HG02870 (cell line): ENCODE measurements at regions not wholly inside any gene's neighbourhood (a gene's known extent, or its start where the extent isn't known, plus 50 kb on each side); places are given as distances from the start of the nearest gene placed in this dataset.
A peak's percentile ranks its signal among the peaks of the same experiment; 100 is the strongest.

Source experiments
- ATAC-seq: cut with Tn5 transposase; IDR thresholded peaks from one replicate; pipeline ENCODE4 v1.9.1; 2021; ENCODE audit warnings: mild to moderate bottlenecking, moderate library complexity; ENCODE audit not compliant: unreplicated experiment

GRCh38 chr12:25712169-25712568 is 159.1 kb upstream of the LMNTD1 start:
- peak; percentile 35 for ATAC-seq

- ATAC-seq: peak; percentile 100
Observed at GRCh38 chr12:25713264-25713663, 160.2 kb upstream of the LMNTD1 start.

GRCh38 chr12:25714198-25714984 is 161.3 kb upstream of the LMNTD1 start:
- no peak for ATAC-seq

GRCh38 chr12:25715102-25715501 is 162.0 kb upstream of the LMNTD1 start:
- ATAC-seq: no peak

GRCh38 chr12:25716842-25717241 is 163.8 kb upstream of the LMNTD1 start:
- ATAC-seq: no peak

- ATAC-seq: no peak
Observed at GRCh38 chr12:25717552-25717951, 164.5 kb upstream of the LMNTD1 start.

GRCh38 chr12:25718081-25718731 is 165.1 kb upstream of the LMNTD1 start:
- ATAC-seq: no peak

GRCh38 chr12:25719505-25719904 is 166.4 kb upstream of the LMNTD1 start:
- no peak for ATAC-seq

GRCh38 chr12:25723336-25723735 is 170.3 kb upstream of the LMNTD1 start:
- no peak for ATAC-seq

- no peak for ATAC-seq
Observed at GRCh38 chr12:25723921-25724491, 170.9 kb upstream of the LMNTD1 start.

- no peak for ATAC-seq
Observed at GRCh38 chr12:25725470-25725869, 172.4 kb upstream of the LMNTD1 start.

- no peak for ATAC-seq
Observed at GRCh38 chr12:25725931-25726330, 172.8 kb upstream of the LMNTD1 start.

- no peak for ATAC-seq
Observed at GRCh38 chr12:25728056-25728595, 175.0 kb upstream of the LMNTD1 start.

GRCh38 chr12:25730489-25731349 is 177.6 kb upstream of the LMNTD1 start:
- no peak for ATAC-seq

- no peak for ATAC-seq
Observed at GRCh38 chr12:25733541-25733940, 180.5 kb upstream of the LMNTD1 start.

GRCh38 chr12:25734529-25735180 is 181.6 kb upstream of the LMNTD1 start:
- peak; percentile 74 for ATAC-seq

GRCh38 chr12:25740617-25741016 is 187.5 kb upstream of the LMNTD1 start:
- no peak for ATAC-seq

GRCh38 chr12:25741917-25742316 is 188.8 kb upstream of the LMNTD1 start:
- ATAC-seq: no peak

GRCh38 chr12:25743679-25744215 is 190.7 kb upstream of the LMNTD1 start:
- ATAC-seq: no peak

- no peak for ATAC-seq
Observed at GRCh38 chr12:25744313-25744712, 191.2 kb upstream of the LMNTD1 start.
